GM03348 (cell line): ENCODE measurements at regions not wholly inside any gene's neighbourhood (a gene's known extent, or its start where the extent isn't known, plus 50 kb on each side); places are given as distances from the start of the nearest gene placed in this dataset.
A peak's percentile ranks its signal among the peaks of the same experiment; 100 is the strongest.

Experiments used
- DNase-seq: peaks from one replicate; pipeline ENCODE4 v3.0.0; 2012; ENCODE audit warnings: low spot score

DNA sequence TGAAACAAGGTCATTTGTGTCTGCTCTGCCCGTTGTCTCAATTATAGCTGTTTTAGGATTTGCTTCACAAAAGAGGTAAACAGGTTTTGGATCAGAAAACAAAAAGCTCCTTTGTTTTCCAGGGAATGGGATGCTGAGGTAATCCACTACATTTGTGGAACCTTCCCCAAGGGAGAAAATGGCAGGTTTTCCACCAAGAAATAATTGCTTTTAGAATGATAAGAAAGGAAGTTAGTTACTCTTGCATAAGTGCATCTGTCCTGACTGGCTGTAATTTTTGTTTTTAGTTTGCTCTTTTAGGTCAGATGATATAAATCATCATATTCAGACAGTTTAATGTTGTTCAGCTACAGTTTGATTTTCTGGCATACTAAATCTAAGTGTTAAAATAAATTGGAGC is 198.5 kb upstream of the COL8A1 start:
- peak; percentile 7 for DNase-seq

DNA sequence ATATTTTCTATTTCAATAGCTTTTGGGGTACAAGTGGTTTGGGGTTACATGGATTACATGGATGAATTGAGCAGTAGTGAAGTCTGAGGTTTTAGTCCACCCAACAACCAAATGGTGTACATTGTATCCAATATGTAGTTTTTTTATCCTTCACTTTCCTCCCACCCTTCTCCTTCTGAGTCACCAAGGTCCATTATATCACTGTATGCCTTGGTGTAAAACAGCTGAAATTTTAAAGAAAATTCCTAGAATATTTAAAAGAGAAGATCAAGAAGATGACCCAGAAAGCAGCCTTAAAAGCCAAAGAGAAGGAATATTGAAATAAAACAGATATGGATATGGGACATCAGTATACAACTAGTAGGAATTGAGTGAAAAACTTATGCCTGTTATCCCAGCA is 204.2 kb upstream of the COL8A1 start:
- DNase-seq = no peak

DNA sequence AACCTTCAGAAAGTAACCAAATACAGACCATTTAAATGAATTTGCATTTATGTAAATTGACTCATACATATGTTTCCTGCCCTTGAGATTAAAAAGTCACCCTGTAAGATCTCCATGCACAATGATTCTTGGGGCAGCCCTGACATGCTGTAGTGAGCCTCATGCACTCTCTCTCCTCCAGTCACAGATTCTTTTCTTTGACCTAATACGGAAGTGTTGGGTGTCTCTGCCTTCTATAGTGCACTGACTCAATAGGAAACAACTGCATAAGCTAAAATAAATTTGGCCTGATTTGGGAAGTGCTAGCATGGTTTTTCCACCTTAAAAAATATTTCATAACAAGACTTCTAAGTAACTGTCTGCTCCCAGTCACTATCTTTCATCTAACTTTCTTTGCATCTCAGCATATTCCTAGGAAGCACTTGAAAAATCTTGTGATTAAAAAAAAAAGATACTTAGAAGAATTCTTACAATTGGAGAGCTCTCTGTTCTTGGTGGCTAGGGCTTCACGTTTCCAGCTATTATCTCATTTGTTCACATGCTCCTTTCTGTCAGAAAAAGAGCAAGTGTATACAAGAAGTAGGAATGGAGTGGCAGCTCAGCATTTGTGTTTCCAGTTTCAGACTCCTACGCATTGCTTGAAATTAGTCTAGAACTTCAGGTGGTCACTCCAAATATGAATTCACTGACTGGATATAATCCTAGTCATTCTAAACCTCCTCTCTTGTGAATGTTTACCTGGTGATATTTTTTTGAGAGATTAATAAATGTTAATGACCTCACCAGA is 207.9 kb upstream of the COL8A1 start:
- DNase-seq = no peak

- no peak for DNase-seq
Measured at GRCh38 chr3:99429502-99429901, 208.9 kb upstream of the COL8A1 start.

- DNase-seq = no peak
Measured at GRCh38 chr3:99425930-99426329, 212.5 kb upstream of the COL8A1 start.

DNA sequence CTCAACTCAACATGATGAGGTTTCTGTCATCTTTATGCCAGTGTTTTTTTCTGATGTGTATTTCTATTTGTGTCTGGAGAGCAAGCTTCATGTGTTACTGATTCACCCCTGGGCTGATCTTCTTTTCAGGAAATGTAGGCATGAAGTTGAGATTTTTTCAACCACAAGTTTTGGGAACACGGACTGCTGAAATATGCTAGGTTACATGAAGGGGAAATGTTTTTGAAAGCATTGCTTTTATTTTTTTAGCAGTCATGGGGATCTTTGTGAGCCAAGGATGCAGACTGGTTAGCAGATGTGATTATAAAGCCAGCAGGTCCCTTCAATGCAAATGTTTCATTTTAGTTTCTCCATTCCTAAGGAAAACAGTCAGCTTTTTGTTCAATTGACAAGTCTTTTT is 219.3 kb upstream of the COL8A1 start:
- peak; percentile 80 for DNase-seq

DNA sequence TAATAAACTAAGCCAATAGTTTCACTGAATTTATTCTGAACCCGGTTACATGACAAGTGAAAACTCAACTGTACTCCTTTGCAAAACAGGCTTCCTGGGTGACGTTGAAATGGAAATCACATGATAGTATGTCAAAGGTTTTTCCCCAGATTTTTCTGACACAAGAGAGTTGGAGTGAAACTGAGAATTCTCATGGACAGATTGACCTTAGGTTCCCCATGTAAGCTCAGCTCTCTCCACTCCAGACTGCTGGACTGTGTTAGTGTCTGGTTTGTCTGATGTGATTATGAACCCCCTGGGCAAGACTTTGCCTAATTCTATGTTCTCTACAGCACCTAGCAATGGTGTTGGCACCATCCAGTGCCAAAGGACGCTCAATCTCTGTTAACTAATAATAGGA is 219.7 kb upstream of the COL8A1 start:
- no peak for DNase-seq

DNA sequence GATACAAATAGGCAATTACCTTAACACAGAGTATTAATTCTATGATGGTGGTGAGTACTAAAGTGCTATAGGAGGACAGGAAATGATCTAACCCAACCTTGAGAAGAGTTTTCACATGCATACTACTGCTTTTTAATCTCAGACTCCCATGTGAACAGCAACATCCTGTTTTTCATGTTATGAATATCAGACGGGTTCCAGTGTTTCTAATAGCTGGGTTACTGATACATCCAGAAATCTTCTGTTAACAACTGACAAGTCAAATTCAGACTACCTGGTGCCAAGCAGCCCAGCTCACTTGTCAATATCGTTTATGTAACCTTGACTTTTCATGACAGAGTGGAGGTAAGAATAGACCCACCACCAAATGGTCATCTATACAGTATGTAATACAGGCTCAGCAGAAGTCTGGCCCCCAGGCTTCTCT is 220.2 kb upstream of the COL8A1 start:
- DNase-seq = no peak

DNA sequence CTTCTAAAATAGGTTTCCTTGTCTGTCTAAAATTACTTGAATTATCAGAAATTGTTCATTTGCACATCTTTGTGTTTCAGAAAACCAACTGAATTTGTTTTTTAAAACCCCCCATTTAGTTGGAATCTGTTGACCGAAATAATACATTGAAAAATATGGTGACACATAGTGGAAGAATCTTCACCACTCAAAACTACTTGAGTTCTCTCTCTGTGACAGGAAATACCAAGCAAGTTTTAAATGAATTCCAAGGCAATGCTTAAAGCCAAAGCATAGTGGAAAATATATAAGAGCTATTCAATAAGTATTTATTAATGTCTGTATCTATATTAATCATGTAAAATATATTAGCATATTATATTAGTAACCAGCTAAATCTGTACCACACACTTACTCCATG is 224.9 kb upstream of the COL8A1 start:
- peak; percentile 64 for DNase-seq

- DNase-seq = peak; percentile 70
Measured at GRCh38 chr3:99410789-99411311, 227.5 kb upstream of the COL8A1 start.

DNA sequence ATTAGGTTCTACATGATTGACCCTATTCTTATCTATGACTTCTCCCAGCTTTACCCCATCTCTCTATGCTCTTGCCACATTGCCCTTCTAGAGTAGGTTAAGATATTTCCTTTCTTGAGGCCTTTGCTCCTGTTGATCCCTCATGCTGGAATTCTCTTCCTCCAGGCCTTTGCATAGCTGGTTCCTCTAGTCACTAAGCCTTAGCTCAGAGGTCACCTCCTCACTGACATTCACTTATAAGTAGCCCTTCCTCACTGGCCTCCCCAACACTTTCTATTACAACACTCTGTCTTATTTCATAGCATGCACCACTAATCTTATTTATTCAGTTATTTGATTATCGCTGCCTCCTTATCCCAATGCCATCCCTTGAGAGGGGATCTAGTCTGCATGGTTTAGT is 228.4 kb upstream of the COL8A1 start:
- DNase-seq = no peak

GRCh38 chr3:99407257-99407656 is 231.1 kb upstream of the COL8A1 start:
- no peak for DNase-seq

DNA sequence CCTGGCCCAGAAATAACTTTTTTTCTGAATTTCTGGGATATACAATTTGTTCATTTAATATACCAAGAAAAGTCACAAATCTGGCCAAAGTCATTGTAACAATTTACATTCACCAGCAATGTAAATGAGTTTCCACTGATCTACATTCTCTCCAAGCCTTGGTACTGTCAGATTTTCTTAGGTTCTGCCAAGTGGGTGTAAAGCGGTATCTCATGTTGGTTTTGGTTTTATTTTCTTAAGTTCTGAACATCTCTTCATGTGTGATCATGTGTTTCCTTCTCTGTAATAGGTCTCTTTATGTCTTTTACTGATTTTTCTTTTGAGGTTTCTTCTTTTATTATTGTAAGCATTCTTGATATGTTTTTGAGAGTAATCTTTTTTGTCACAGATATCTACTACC is 235.6 kb upstream of the COL8A1 start:
- no peak for DNase-seq

DNA sequence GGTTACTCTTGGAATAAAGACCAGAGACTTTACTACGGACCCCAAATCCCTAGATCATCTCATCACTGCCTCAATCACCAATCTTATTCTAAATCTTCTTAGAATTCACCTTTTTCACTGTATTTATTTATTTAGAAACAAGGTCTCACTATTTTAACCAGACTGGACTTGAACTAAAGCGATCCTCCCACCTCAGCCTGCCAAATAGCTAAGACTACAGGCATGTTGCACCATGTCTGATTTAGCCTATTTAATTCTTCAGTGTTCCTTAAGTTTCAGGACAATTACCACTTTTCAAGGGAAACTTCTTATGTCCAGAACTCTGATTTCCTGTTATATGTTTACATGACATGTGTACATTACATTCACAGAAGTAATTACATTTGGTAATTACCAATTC is 238.0 kb upstream of the COL8A1 start:
- no peak for DNase-seq

DNA sequence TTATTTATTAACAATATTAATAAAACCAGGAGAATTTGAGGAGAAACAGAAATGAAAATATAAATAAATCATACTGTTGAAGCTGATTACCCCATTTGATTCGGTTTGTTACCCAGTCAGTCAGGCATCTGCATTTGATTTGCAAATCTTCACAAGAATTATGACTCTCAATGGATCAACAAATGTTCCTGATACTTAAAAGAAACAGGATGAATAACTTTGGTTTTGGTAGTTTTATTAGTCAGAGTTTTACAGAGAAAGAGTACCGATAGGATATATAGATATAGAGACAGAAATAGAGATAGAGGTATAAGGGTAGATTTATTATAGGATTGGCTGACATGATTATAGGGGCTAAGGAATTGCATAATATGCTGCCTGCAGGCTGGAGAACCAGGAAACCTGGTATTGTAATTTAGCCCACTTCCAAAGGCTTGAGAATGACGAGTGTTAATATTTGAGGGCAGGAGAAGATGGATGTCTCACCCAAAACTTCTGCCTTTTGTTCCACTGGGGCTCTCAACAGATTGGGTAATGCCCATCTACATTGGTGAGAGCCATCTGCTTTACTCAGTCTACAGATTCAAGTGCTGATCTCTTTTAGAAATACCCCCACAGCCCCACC is 241.6 kb upstream of the COL8A1 start:
- peak; percentile 28 for DNase-seq

GRCh38 chr3:99394831-99395778 is 243.3 kb upstream of the COL8A1 start:
- DNase-seq = peak; percentile 39

DNA sequence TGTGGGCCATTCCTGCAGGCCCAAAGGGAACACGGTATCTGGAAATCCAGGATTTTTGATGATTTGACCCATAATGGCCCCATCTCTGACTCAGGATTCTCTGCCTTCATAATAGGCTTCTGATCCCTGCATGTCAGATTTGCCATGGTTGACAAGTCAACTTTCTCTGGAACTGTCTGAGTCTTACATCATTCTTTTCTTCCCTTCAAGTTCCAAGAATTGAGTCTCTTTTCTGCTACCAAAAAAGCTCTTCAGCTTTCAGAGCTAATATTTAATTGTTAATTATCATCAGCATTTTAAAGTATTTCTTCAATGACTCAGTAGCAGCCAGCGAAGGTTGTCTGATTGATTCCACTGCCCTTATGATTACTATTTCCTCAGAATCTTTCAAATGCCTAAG is 244.4 kb upstream of the COL8A1 start:
- no peak for DNase-seq

DNA sequence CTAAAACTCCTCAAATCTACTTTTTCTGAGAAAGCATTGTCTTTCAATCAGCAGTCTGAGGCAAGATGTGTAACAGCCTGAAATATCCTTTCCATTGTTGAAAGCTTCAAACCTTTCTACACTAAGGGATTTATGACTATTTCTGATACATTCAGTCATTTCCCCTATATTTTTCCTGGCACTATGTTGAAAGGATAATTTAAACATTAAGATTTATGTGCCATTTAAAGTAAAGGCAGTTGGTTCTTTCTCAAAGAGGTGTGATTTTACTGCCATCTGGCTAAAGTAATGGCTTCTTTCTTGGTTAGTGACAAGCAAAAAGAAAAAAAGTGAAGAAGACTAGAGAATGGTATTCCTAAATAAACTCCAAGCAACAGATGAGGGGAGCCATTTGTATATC is 249.6 kb upstream of the COL8A1 start:
- no peak for DNase-seq

DNA sequence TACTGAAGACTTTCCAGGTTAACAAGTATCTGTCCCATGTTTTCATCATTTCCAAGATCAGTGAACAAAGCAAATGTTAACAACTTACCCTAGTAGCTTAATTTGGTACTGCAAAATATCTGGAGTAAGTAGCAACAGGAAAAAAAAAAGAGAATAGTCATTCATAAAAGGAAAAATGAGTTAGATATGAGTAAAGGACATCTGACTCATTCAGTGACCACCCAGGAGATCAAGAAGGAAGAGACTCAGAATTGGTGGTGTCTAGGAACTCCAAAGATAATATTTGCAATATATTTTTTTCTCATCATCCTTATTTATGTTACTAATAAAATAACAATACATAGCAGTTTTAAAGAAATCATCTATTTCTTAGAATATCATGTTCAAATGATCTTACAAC is 253.8 kb upstream of the COL8A1 start:
- no peak for DNase-seq

DNA sequence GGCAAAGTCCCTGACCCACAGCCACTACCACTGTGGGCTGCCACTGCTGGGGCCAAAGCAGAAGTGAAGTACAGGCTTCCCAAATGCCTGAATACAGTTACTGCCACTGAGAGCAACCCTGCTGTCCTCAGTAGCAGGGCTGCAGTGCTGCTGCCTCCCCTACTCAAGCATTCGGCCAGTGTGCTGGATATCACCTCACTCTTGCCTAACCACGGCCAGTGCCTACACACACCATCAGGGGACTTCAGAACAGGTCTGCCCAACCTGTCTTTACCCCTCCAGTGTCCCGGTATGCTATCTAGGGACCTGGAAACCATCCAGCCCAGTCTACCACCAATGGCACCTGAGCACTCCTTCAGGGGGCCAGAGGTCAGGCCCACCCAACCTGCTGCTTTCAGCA is 261.5 kb upstream of the COL8A1 start:
- DNase-seq = no peak

DNA sequence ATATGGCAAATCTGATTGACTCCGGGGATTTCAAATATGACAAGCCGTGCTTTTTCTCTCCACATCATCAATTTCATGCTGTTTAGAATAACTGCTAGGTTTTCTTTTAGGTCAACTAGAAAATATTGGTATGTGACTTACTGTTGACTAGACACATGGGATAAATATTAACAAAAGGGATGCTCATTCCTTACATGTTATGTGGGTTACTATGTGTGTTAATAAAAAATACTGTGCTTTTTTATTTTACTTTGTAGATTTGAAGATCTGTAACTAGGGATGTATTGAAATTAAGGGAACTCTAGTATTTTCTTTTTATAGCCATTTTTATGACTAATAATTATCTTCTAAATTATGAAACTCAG is 264.6 kb upstream of the COL8A1 start:
- DNase-seq = no peak

DNA sequence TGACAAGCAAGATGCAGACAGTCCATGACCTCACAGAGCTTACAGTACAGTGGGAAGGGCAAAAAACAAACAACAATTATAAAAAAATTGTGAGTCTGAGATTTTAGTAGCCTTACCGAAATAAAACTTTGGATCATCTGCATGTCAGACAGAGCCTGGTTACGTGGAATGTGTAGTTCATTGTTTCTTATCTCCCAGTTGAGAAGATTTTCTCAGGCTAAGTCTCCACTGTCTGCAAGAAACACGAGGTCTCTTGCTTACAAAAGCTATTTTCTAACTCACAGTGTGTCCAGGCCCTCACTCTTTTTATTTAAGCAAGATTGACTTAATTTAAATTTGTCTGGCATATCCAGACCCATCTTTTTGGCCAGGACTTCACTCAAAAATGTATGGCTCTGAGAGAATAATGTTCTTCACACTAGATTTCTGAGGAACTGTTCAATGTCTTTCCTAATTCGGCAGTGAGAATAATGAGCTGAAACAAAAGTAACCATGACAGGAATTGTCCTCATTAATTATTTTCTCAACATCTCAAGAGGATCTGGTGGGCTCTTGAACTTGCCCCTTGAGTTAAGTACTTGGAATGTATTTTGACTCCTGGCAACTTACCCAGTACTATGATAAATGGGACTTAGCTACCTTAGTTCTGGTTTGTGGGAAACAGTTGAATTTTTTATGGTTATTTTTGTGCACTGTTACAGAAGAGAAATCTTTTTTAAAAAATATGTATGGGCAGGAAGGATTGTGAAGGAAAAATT is 265.1 kb upstream of the COL8A1 start:
- no peak for DNase-seq
